NCI-H2196 (cell line): ENCODE measurements at regions not wholly inside any gene's neighbourhood (a gene's known extent, or its start where the extent isn't known, plus 50 kb on each side); places are given as distances from the start of the nearest gene placed in this dataset.

ENCODE experiments used
- DNase-seq: peaks from one replicate; lab custom pipeline; 2025; ENCODE audit not compliant: unreplicated experiment; lab: John Stamatoyannopoulos, UW

DNA sequence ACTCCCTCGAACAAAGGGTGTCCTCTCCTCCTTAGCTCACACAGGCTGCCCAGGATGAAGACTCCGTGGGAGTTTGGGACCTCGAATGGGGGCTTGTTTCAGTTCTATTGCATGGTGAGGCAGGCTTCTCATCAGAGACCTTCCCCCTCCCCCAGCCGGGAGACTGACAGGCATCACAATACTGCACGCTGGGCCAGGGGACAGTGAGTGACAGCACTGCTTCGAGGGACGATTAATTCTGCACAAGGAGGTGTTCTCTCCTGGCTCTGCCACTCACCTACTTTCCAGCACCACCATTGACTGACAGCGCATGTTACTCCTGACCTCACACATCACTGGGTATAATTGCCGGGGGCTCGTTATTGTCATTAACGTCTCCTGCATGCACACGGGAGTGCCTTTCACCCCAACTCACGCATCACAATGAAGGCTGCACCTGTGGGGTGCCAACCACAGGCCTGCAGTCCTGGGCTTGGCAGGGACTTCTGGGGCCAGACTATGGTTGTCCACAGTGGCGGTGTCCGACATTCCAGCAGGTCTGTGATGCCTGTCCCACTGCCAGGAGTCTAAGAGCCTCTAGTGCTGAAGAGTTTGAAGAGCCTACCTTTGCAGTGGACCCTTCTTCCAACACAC lies 412.2 kb upstream of the TSHZ3 start:
- DNase-seq = no peak

DNA sequence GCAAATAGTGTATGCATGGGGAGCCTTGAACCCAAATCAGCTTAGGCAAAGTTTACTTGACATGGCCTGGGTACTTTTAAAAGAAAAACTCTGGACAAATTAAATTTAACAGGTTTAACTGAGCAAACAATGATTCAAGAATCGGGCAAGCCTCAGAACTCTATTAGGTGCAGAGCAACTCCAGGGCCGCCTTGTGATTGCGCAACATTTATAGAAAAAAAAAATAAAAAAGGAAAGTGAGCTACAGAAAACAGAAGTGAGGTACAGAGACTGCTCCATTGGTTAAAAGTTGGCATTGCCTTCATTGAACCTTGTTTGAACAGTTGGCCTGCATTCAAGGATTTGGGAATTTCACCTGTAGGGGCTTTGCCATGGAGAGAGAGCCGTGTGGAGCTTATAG lies 421.0 kb upstream of the TSHZ3 start:
- no peak for DNase-seq

DNA sequence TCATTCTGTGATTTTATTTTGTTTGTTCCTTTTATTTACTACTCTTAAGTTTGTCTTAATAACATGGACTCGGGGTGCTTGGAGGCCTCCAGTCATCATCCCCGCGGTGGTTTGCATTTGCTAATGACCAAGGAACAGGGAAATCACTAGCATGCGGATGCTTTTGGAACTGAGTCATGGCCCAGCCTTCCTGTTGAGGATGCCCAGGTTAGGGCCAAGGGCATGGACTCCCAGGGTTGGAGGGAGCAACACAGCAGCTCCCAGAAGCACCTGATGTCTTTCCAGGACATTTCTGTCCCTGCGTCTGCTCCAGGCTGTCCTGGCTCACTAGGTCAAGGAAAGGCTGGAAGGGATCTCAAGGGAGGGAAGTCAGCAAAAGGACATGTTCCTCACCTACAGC lies 423.7 kb upstream of the TSHZ3 start:
- DNase-seq = no peak

DNA sequence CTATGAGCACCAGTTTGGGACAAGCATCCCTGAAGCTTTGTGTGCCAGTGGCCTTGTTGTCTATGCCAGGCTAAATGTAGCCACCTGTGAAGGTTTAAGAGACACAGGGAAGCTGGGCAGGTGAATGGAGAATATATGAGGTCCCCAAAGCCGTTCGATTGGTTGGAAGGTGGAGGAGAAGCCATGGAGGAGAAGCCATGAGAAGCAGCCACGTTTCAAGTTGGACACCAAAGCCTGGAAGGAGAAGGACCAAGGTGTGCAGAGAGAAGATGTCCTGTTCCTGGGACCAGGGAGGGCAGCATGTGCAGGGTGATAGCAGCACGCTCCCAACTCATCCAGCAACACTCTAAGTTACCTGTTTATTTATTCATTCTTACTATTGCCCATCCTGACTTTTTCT lies 432.3 kb upstream of the TSHZ3 start:
- no peak for DNase-seq

DNA sequence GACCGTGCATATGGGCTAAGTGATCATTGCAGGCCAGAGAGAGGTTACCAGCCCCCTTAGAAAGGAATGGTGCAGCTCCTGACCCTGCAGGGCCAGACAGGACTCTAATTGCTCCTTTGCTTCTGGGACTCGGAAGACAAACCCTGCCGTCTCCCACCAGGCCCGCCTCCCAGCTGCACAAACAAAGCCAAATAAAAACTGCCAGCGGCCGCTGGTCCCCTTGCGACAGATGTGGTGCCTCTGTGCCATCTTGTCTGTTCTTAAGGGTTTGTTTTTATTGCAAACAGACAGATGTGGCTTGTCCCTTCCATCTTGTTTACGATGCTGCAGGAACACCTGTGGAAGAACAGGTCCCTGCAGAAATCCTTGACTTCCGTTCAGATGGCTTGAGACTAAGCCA lies 434.4 kb upstream of the TSHZ3 start:
- no peak for DNase-seq

DNA sequence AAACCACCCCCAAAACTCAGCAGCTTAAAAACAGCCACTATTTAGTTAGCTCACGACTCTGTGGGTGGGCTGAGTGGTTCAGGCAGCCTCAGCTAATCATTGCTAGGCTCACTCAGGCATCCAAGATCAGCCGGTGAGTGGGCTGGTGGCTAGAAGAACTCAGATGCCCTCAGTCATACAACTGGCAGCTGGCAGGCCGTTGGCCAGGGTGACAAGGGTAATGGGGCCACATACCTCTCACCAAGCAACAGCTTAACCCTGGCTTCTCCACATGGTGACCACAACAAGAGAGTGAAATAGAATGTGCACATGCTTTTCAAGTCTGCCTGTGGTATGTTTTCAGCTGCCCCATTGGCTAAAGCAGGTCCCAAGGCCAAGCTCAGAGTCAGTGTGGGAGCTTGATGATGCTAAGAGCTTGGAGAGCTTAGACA lies 435.4 kb upstream of the TSHZ3 start:
- no peak for DNase-seq

DNA sequence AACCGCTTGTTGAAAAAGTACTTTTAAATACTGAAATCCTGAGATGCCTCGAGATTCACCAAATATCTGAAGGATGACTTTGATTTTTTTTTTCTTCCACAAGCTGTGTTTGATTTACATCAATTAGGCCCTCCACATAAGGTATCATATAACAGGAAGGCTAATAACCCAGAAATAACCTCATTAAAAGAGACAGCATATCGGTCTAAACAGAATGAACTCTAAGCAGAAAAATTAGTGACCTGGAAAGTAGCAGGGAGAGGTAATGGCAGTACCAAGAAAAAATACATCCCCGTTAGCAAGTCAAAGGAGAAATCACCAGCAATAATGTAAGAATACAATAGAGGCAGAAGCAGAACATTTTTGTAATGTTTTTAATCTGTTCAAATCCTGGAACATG lies 452.4 kb upstream of the TSHZ3 start:
- DNase-seq = no peak

DNA sequence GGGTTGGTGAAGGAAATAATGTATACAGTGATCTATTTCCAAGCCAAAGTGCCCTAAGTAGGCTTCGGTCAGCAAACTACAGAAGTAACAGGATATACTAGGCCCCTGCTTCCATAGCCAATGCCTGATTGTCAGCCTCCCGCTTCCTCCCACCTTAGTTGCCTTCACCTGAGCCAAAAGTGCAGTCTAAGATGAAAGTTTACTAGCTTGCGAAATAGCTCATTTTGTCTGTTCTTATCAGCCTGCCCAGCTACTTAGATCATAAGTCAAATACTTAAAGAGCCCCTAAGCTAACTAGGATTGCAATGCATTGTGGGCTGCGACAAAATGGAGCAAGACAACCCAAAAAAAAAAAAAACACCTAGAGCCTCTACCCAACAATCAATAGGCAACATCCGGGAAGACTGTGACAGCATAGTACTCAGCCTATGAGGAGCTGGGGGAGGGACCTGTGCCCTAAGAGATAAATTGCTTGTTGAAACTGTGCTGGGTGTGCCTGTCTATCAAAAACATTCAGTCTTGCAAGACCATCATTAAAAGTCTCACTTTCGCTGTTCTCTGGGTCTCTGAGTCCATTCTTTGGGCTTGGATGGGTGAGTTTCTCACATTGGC lies 454.7 kb upstream of the TSHZ3 start:
- no peak for DNase-seq

DNA sequence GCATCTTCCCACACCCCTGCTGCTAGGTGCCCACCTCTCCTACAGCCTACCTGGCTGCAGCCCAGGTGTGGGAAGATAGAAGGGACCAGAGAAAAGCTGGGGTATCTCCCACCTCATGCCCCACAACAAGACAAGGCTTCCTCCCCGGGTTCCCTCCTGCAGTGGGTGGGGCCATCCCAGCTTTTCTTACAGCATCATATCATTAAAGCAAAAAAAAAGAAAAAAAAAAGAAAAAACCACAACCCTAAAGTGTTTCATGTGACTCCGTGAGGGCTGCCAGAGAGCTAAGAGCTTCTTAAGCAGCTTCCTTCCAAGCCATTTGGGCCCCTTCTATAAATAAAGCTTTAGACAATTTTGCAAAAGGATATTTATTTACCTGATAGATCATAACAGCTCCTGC lies 455.4 kb upstream of the TSHZ3 start:
- DNase-seq = no peak

DNA sequence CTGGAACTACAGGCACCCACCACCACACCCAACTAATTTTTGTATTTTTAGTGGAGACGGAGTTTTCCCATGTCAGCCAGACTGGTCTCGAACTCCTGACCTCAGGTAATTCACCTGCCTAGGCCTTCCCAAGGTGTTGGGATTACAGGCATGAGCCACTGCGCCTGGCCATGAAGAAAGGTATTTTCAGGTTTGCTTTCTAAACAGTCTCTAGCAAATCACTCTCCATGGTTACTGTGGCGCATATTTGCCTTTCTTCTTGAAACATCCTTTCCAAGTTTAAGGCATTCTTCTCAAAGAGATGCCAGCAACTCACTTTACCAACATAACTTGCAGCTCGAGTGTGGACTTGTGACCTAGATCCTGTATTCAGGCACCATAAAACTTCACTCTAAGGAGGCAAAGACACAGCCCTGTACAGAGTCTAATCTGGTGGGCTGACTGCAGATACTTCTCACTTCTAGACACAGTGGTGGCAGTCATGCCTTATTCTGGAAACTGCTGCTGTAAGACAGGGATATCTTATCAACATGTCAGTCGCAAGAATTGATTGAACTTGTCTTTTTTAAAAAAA lies 461.4 kb upstream of the TSHZ3 start:
- no peak for DNase-seq

DNA sequence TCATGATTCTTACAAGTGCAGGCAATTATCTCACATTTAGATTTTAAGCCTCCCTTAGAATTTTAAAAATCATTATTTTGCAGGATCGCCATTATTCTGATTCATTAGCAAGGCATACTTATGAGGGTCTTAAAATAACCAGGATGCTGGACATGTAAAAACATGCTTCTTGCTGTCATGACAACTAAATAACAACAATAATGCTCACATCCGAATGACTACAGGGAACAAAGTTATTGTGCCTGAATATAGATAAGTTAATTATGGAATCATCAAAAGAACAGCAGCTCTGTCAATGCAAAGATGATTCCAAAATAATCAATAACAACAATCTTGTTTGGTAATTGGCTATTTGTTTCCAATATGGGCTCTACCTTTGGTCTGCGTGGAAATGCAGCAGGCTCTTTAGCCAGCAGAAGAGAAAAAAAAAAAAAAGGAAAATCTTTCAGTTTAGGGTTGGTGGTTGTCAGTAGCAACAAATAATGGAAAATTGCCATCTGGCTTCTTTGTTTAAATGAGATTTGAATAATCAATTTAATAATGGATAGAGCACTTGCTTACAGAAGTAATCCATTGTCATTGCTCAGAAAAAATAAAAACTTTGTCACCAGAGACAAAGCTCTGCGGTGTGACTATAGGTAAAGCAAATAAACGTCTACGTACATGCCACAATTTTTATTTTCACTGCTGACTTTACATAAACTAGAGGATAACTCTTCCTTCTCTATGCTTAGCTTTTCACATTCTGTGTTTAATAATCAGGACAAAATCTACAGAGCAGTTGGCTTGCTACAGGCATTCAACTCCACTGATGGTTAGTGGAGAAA lies 468.9 kb upstream of the TSHZ3 start:
- DNase-seq = no peak

DNA sequence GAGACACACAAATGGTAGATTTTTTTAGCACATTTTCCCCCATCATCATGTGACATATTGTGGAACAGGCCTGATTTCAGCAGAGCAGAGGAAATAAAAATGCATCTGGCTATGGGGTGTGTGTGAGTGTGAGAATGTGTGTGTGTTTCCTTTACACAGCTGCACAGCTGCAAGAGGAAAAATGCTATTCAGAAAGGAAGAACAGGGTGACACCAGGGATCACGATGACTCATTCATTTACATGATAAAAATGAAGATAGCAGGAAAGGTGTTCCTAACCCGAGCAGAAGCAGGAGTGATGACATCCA lies 469.5 kb upstream of the TSHZ3 start:
- DNase-seq = no peak

DNA sequence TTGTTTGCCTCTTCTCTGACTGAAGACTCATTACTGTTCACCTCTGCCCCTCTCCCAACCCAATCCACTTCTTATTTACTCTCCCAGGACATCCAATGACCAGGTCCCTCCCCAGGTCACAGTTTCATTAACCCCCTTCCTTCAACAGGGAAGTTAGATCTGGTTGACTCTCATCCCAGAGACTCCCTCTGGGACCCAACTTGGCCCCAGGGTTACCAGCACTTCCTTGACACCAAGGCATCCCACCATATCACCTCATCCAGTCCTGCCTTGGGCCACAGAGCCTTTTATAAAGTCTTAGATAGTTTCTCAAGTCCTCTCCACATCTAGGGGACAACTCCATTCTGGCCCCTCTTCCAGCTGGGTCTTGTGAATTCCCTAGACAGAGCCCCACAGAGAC lies 470.6 kb upstream of the TSHZ3 start:
- no peak for DNase-seq

DNA sequence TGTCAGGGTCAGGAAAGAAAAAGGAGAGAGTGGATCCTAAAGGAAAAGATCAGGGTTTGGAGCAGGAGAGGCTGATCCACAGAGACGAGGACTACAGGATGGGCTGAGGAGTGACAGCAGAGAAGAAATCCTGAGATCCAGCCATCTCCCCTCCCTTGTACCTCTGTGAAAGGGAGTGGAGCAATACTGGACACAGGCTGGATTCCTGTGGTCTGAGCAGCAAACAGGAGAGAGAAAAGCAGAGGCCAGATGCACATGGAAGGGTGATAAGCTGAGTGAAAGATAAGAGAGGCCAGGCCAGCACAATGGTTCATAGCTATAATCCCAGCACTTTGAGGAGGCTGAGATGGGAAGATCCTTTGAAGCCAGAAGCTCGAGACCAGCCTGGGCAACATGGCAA lies 472.1 kb upstream of the TSHZ3 start:
- no peak for DNase-seq

DNA sequence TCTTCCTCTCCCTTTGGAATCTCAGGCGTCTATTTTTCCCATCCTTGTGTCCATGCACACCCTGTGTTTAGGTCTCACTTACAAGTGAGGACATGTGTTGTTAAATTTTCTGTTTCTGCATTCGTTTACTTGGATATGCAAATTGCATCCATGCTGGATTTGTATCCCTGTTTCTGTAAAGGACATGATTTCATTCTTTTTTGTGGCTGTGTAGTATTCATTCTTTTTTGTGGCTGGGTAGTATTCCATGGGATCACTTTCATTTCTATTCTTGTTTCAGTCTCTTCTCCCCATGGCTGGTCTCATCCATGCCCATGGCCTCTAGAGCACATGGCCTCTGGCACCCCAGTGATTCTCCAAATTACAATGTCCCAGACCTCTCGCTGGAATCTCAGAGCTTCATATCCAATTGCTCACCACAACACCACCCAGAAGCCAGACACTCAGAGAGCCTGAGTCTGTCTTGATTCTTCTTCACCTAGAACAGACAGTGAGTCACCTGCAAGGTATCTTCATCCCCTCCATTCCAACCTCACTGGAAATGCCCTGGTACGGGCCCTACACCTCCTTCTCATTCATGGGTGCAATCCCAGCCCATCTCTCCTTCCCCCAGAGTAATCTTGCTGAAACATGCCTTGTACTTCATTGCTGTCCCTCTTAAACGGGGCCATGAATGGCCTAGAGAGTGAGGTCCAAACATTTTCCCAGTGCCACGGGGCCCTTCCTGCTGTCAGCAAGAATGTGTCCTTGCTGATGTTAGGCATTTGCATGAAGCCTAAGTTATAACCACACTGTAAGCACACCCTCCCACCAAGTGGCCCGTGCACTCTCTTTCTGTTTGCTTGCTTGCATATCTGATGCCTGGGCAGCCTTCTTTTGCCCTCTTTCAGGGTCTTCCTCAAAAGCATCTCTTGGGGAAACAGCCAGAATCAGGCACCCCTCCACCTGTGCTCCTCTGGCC lies 476.2 kb upstream of the TSHZ3 start:
- no peak for DNase-seq

DNA sequence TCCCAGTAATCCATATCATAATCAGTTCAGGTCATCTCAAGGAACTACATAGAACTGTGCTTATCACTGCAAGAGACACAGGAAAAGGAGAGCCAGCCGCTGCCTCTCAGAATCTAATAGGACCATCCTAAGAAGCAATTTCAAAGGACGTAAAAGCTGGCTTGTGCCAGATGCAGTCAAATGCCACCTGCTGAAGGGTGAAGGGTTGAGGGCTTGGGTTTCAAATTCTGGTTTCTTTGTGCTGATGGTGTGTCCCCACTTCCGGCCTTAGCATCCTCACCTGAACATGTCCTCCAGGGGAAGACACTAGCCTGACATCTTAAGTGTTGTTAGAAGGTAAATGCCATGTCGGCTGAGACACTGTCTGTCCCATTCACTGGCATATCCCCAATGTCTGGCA lies 477.1 kb upstream of the TSHZ3 start:
- no peak for DNase-seq

DNA sequence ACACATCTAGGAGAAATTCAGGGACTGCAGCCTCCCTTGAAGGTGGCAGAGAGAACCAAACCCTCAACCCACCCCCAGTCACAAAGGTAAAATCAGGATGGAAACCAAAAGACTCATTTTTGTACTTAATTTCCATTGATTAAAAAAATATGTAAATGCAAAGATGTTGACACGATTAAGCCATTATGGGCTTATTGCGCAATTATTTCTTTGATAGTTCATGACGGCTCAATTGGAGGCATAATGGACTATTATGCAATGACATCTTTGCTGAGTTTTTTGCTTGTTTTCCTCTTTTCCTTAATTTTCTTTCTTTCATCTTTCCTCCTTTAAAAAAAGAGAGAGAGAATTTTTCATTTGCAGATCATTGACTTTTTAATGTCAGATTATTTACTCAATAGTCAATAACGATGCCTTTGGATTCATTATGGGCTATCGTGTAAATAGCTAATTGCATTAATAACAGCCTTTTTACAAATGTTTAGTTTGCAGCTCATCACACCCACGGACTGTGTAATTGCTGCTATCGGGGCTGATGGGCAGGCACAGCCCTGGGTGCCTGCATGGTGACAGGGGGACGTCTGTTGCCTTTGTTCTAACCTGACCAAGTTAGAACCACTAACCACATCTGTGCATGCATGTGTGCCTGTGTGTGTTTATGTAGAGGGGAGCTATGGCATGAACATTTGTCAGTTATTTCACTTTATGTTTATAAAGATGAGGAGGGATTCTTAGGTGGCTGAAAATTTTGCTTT lies 482.4 kb upstream of the TSHZ3 start:
- no peak for DNase-seq

DNA sequence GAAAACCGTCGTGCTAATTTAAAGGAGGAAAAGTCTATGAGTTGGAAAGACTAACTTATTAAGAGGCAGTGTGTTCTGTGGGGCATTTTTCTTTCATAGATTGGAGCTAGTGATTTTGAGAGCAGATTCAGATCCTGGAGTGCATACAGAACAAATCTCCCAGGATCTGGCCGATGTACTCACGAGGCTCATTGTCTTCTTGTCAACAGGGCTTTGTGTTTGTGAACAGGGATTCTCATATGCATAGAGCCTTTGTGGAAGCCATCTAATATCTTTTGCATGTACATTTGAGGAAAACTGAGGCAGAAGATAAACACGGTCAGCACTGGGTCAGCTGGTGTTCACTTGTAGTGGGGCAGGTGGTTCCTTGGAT lies 482.9 kb upstream of the TSHZ3 start:
- no peak for DNase-seq

DNA sequence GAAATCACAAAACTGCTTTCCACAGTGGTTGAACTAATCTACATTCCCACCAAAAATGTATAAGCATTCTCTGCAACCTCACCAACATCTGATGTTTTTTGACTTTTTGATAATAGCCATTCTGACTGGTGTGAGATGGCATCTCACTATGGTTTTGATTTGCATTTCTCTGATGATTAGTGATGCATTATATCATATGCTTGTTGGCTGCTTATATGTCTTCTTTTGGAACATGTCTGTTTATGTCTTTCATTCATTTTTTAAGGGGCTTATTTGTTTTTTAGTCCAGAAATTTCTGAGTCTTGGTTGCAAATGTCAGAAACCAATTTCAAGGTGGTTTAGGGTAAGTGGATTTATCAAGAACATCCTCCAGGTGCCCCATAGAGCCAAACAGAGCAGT lies 484.8 kb upstream of the TSHZ3 start:
- DNase-seq = no peak

DNA sequence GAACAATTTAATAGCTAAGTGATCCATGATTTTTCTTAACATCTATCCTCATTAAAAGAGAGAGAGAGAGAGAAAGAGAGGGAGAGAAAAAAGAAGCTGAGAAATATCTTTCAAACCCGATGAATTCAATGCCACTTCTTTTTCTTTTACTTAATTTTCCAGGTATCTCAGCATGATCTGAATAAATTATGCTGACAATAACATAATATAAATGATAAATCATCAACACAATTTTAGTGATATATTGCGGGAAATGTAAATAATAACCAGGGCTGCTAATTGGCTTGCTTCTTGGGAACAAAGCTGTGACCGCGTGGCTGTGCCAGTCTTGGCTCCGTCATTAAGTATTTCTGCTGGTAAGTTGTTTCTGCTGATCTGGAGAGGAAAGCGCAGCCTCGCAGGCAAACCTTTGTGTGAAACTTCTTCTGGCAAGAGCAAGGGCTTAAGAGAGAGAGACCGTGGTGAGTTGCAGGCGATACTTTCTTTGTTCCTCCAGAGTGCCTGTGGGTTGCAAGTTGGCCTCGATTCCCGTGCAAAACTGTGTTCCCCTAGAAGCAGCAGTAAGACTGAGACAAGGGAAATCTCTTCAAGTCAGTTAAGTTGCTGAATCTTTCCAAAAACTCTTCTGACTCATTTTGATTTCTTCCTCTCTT lies 489.1 kb upstream of the TSHZ3 start:
- DNase-seq = no peak
